ENCODE measurements at regions not wholly inside any gene's neighbourhood (a gene's known extent, or its start where the extent isn't known, plus 50 kb on each side); places are given as distances from the start of the nearest gene placed in this dataset.

DNA sequence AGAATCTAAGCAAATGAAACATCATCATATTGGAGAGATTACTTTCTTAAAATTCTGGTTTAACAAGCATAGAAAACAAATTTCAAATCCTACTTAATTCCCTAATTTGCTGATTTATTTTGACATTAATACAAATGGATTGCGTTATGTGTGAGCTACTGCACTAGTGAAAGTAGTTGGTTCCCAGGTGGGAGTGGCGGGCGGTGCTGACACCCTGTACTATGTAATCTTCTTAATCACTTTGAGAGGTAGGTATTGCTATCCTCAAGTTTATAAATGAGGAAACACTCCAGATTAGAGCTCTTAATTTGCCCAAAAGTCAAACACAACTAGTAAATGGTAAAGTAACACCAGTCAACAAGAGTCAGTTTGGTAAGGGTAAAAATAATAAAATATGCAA is 131.1 kb downstream of the ELAPOR2 start:
- ATAC-seq (replicated peaks in 1 of 4) (no peak), DNase-seq (no peak)
- Mint-ChIP-seq H3K27me3 (peaks cover 3 to 4% of the 10 kb centered on the region in 2 donors), H3K27ac (no peak overlapping the region), H3K9me3 (no peaks in the 10 kb centered on the region), H3K4me3 (no peak overlapping the region), H3K36me3 (no peaks in the 10 kb centered on the region), H3K4me1 (peaks cover 0 to 2% (median 0%) of the 10 kb centered on the region in 3 donors)
- ChIA-PET CTCF (interaction anchor here (0.5 to 3.1 kb wide), 10 partner anchors 9 to 489 kb away, joined by 3 to 21 read pairs (median 4); partner anchors contain the start of gene DMTF1 (in 1 of the 2)), POLR2A (interaction anchor here in 1 of 2 donors (0.6 kb wide), 1 partner anchor 109 kb away, joined by 3 read pairs; no protein-coding TSS in a partner anchor)
- Histone ChIP-seq H3K27me3 (replicated peaks in 1 of 2; ENCODE audit: control insufficient read depth in 2 of 2, extremely low read depth in 1 of 2, insufficient read depth in 2 of 2, low read length in 1 of 2) (no peaks in the 10 kb centered on the region), H3K27ac (ENCODE audit: low read length) (no peak overlapping the region), H3K9me3 (no peaks in the 10 kb centered on the region), H3K4me1 (ENCODE audit: control insufficient read depth in 1 of 2, extremely low read depth in 1 of 2, insufficient read depth in 2 of 2, low read length in 2 of 2) (no peaks in the 10 kb centered on the region), H3K4me3 (ENCODE audit: control insufficient read depth in 1 of 2, extremely low read depth in 1 of 2, low read length in 1 of 2) (no peak overlapping the region), H3K36me3 (ENCODE audit: control insufficient read depth in 2 of 2, extremely low read depth in 1 of 2, insufficient read depth in 1 of 2, low read length in 1 of 2) (peaks cover 0 to 2% of the 10 kb centered on the region in 2 donors)
- WGBS (ENCODE audit: insufficient coverage): no CpG with 5 or more reads among the region's 3 CpGs

GRCh38 chr7:86926732-86927131 is 132.7 kb downstream of the ELAPOR2 start:
- peaks cover 3 to 4% of the 10 kb centered on the region in 2 donors for H3K27me3 Mint-ChIP-seq
- no peak overlapping the region for H3K27ac Mint-ChIP-seq
- CTCF ChIA-PET: interaction anchor here (0.6 to 3.1 kb wide), 23 partner anchors 10 to 328 kb away, joined by 3 to 21 read pairs (median 4); partner anchors contain the start of genes DMTF1 (in 1 of the 2) and ELAPOR2 (in 1 of the 2)
- WGBS (ENCODE audit: insufficient coverage): no CpG with 5 or more reads among the region's 2 CpGs
- peak; percentile 47 to 69 (median 56) for ATAC-seq (replicated peaks in 1 of 4)
- Histone ChIP-seq H3K27ac (ENCODE audit: low read length) (no peak overlapping the region), H3K27me3 (replicated peaks in 1 of 2; ENCODE audit: control insufficient read depth in 2 of 2, extremely low read depth in 1 of 2, insufficient read depth in 2 of 2, low read length in 1 of 2) (no peaks in the 10 kb centered on the region), H3K9me3 (no peaks in the 10 kb centered on the region), H3K4me1 (ENCODE audit: control insufficient read depth in 1 of 2, extremely low read depth in 1 of 2, insufficient read depth in 2 of 2, low read length in 2 of 2) (no peaks in the 10 kb centered on the region), H3K36me3 (ENCODE audit: control insufficient read depth in 2 of 2, extremely low read depth in 1 of 2, insufficient read depth in 1 of 2, low read length in 1 of 2) (peaks cover 0 to 2% of the 10 kb centered on the region in 2 donors), H3K4me3 (ENCODE audit: control insufficient read depth in 1 of 2, extremely low read depth in 1 of 2, low read length in 1 of 2) (no peak overlapping the region)
- peak in 21 of 35 experiments; percentile 5 to 67 (median 15) for DNase-seq
- no peaks in the 10 kb centered on the region for H3K36me3 Mint-ChIP-seq
- H3K9me3 Mint-ChIP-seq: no peaks in the 10 kb centered on the region
- H3K4me3 Mint-ChIP-seq: no peak overlapping the region
- POLR2A ChIA-PET: interaction anchor here in 1 of 2 donors (0.7 to 1.1 kb wide), 3 partner anchors 226 to 254 kb away, joined by 3 to 11 read pairs (median 4); partner anchors contain the start of gene DMTF1
- H3K4me1 Mint-ChIP-seq: peaks cover 0 to 2% (median 0%) of the 10 kb centered on the region in 3 donors

- H3K27me3 Mint-ChIP-seq: peaks cover 4 to 6% of the 10 kb centered on the region in 2 donors
- POLR2A ChIA-PET: no interaction called here
- CTCF ChIA-PET: interaction anchor here in 1 of 2 donors (3.1 kb wide), 2 partner anchors 223 to 224 kb away, joined by 16 to 21 read pairs; no protein-coding TSS in a partner anchor
- Histone ChIP-seq H3K27me3 (replicated peaks in 1 of 2; ENCODE audit: control insufficient read depth in 2 of 2, extremely low read depth in 1 of 2, insufficient read depth in 2 of 2, low read length in 1 of 2) (no peaks in the 10 kb centered on the region), H3K36me3 (ENCODE audit: control insufficient read depth in 2 of 2, extremely low read depth in 1 of 2, insufficient read depth in 1 of 2, low read length in 1 of 2) (peaks cover 0 to 2% of the 10 kb centered on the region in 2 donors), H3K9me3 (no peaks in the 10 kb centered on the region), H3K27ac (ENCODE audit: low read length) (no peak overlapping the region), H3K4me3 (ENCODE audit: control insufficient read depth in 1 of 2, extremely low read depth in 1 of 2, low read length in 1 of 2) (no peak overlapping the region), H3K4me1 (ENCODE audit: control insufficient read depth in 1 of 2, extremely low read depth in 1 of 2, insufficient read depth in 2 of 2, low read length in 2 of 2) (no peaks in the 10 kb centered on the region)
- no CpG with 5 or more reads among the region's 1 CpG for WGBS (ENCODE audit: insufficient coverage)
- no peak overlapping the region for H3K27ac Mint-ChIP-seq
- H3K4me1 Mint-ChIP-seq: peaks cover 0 to 2% (median 0%) of the 10 kb centered on the region in 3 donors
- H3K36me3 Mint-ChIP-seq: no peaks in the 10 kb centered on the region
- H3K9me3 Mint-ChIP-seq: no peaks in the 10 kb centered on the region
- DNase-seq (no peak), ATAC-seq (replicated peaks in 1 of 4) (no peak)
- no peak overlapping the region for H3K4me3 Mint-ChIP-seq
Measured at GRCh38 chr7:86925221-86925620, 134.2 kb downstream of the ELAPOR2 start.

DNA sequence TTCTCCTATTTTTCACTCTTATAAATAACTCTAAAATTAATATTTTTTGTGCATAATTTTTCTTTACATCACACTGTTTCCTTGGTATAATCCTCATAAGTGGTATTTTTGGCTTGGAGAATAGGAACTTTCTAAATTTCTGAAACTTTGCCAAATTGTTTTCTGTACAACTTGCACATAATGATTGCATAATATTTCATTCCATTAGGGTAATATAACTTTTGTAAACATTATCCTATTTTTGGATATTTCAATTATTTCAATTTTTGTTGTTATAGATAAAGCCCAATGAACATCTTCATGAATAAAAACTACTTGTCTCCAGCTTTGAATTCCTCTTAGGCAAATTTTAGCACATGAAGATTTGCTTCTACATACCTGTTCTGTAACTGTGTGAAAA is 135.9 kb downstream of the ELAPOR2 start:
- CTCF ChIA-PET: interaction anchor here (0.7 to 3.1 kb wide), 4 partner anchors 224 to 227 kb away, joined by 3 to 16 read pairs (median 4); no protein-coding TSS in a partner anchor
- DNase-seq: no peak
- H3K4me3 ChIP-seq (ENCODE audit: control insufficient read depth in 1 of 2, extremely low read depth in 1 of 2, low read length in 1 of 2): no peak overlapping the region

DNA sequence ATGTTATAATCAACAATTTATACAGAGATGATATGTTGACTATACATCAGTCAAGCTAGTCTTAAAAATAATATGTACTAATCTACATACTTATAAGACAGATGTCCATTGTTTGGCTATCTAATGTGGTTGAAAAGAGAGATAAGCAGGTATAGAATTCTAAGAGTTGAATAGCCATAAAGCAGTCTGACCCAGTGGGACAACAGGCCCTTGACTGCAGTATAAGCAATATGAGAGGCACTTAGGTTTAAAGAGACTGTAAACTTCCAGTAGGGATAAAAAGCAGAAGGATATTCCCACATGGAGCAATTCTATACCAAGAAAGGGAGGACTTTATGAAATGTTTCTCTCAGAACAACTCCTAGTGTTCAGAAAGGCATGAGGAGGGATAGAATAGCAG is 139.3 kb downstream of the ELAPOR2 start:
- no peaks in the 10 kb centered on the region for H3K36me3 ChIP-seq (ENCODE audit: control insufficient read depth in 2 of 2, extremely low read depth in 1 of 2, insufficient read depth in 1 of 2, low read length in 1 of 2)
- no peaks in the 10 kb centered on the region for H3K27me3 ChIP-seq (replicated peaks in 1 of 2; ENCODE audit: control insufficient read depth in 2 of 2, extremely low read depth in 1 of 2, insufficient read depth in 2 of 2, low read length in 1 of 2)
- POLR2A ChIA-PET: no interaction called here
- H3K36me3 Mint-ChIP-seq: no peaks in the 10 kb centered on the region
- H3K4me3 ChIP-seq (ENCODE audit: control insufficient read depth in 1 of 2, extremely low read depth in 1 of 2, low read length in 1 of 2): no peak overlapping the region
- H3K9me3 Mint-ChIP-seq: no peaks in the 10 kb centered on the region
- CTCF ChIA-PET: no interaction called here
- H3K27ac ChIP-seq (ENCODE audit: low read length): no peak overlapping the region
- H3K27ac Mint-ChIP-seq: no peak overlapping the region
- H3K9me3 ChIP-seq: no peaks in the 10 kb centered on the region
- no peak overlapping the region for H3K4me3 Mint-ChIP-seq
- H3K27me3 Mint-ChIP-seq: peaks cover 1 to 7% of the 10 kb centered on the region in 2 donors
- H3K4me1 ChIP-seq (ENCODE audit: control insufficient read depth in 1 of 2, extremely low read depth in 1 of 2, insufficient read depth in 2 of 2, low read length in 2 of 2): no peaks in the 10 kb centered on the region
- H3K4me1 Mint-ChIP-seq: no peaks in the 10 kb centered on the region
- DNase-seq: no peak
- ATAC-seq (replicated peaks in 1 of 4): no peak

More for the DNA sequence above, 135.9 kb downstream of the ELAPOR2 start:
- no peaks in the 10 kb centered on the region for H3K4me1 ChIP-seq (ENCODE audit: control insufficient read depth in 1 of 2, extremely low read depth in 1 of 2, insufficient read depth in 2 of 2, low read length in 2 of 2)
- no peak for ATAC-seq (replicated peaks in 1 of 4)
- no peaks in the 10 kb centered on the region for H3K9me3 Mint-ChIP-seq
- H3K4me1 Mint-ChIP-seq: peaks cover 0 to 2% (median 0%) of the 10 kb centered on the region in 3 donors
- POLR2A ChIA-PET: interaction anchor here in 1 of 2 donors (0.7 kb wide), 1 partner anchor 422 kb away, joined by 3 read pairs; no protein-coding TSS in a partner anchor
- H3K27ac Mint-ChIP-seq: no peak overlapping the region
- no peak overlapping the region for H3K27ac ChIP-seq (ENCODE audit: low read length)
- no peaks in the 10 kb centered on the region for H3K27me3 ChIP-seq (replicated peaks in 1 of 2; ENCODE audit: control insufficient read depth in 2 of 2, extremely low read depth in 1 of 2, insufficient read depth in 2 of 2, low read length in 1 of 2)
- H3K4me3 Mint-ChIP-seq: no peak overlapping the region
- H3K36me3 ChIP-seq (ENCODE audit: control insufficient read depth in 2 of 2, extremely low read depth in 1 of 2, insufficient read depth in 1 of 2, low read length in 1 of 2): peaks cover 0 to 2% of the 10 kb centered on the region in 2 donors
- no peaks in the 10 kb centered on the region for H3K9me3 ChIP-seq
- peaks cover 4 to 8% of the 10 kb centered on the region in 2 donors for H3K27me3 Mint-ChIP-seq
- no peaks in the 10 kb centered on the region for H3K36me3 Mint-ChIP-seq

- no peaks in the 10 kb centered on the region for H3K36me3 ChIP-seq (ENCODE audit: control insufficient read depth in 2 of 2, extremely low read depth in 1 of 2, insufficient read depth in 1 of 2, low read length in 1 of 2)
- ChIA-PET CTCF (interaction anchor here (0.5 to 1.0 kb wide), 6 partner anchors 12 to 497 kb away, joined by 3 to 9 read pairs (median 4); no protein-coding TSS in a partner anchor), POLR2A (interaction anchor here in 1 of 2 donors (0.7 kb wide), 1 partner anchor 29 kb away, joined by 3 read pairs; no protein-coding TSS in a partner anchor)
- ATAC-seq (replicated peaks in 1 of 4) (no peak), DNase-seq (no peak)
- Mint-ChIP-seq H3K27ac (no peak overlapping the region), H3K4me1 (no peaks in the 10 kb centered on the region), H3K36me3 (no peaks in the 10 kb centered on the region), H3K4me3 (no peak overlapping the region), H3K27me3 (peaks cover 1 to 11% of the 10 kb centered on the region in 2 donors), H3K9me3 (no peaks in the 10 kb centered on the region)
- H3K9me3 ChIP-seq: no peaks in the 10 kb centered on the region
- H3K4me3 ChIP-seq (ENCODE audit: control insufficient read depth in 1 of 2, extremely low read depth in 1 of 2, low read length in 1 of 2): no peak overlapping the region
- no peaks in the 10 kb centered on the region for H3K27me3 ChIP-seq (replicated peaks in 1 of 2; ENCODE audit: control insufficient read depth in 2 of 2, extremely low read depth in 1 of 2, insufficient read depth in 2 of 2, low read length in 1 of 2)
- no peaks in the 10 kb centered on the region for H3K4me1 ChIP-seq (ENCODE audit: control insufficient read depth in 1 of 2, extremely low read depth in 1 of 2, insufficient read depth in 2 of 2, low read length in 2 of 2)
- H3K27ac ChIP-seq (ENCODE audit: low read length): no peak overlapping the region
- WGBS (ENCODE audit: insufficient coverage): no CpG with 5 or more reads among the region's 3 CpGs
Measured at GRCh38 chr7:86918245-86918644, 141.2 kb downstream of the ELAPOR2 start.
